GM18498 (cell line): ENCODE measurements at regions not wholly inside any gene's neighbourhood (a gene's known extent, or its start where the extent isn't known, plus 50 kb on each side); places are given as distances from the start of the nearest gene placed in this dataset.

Experiments used
- ATAC-seq: cut with Tn5 transposase; IDR thresholded peaks from one replicate; pipeline ENCODE4 v1.9.1; 2021; ENCODE audit warnings: mild to moderate bottlenecking, moderate library complexity; ENCODE audit not compliant: unreplicated experiment

DNA sequence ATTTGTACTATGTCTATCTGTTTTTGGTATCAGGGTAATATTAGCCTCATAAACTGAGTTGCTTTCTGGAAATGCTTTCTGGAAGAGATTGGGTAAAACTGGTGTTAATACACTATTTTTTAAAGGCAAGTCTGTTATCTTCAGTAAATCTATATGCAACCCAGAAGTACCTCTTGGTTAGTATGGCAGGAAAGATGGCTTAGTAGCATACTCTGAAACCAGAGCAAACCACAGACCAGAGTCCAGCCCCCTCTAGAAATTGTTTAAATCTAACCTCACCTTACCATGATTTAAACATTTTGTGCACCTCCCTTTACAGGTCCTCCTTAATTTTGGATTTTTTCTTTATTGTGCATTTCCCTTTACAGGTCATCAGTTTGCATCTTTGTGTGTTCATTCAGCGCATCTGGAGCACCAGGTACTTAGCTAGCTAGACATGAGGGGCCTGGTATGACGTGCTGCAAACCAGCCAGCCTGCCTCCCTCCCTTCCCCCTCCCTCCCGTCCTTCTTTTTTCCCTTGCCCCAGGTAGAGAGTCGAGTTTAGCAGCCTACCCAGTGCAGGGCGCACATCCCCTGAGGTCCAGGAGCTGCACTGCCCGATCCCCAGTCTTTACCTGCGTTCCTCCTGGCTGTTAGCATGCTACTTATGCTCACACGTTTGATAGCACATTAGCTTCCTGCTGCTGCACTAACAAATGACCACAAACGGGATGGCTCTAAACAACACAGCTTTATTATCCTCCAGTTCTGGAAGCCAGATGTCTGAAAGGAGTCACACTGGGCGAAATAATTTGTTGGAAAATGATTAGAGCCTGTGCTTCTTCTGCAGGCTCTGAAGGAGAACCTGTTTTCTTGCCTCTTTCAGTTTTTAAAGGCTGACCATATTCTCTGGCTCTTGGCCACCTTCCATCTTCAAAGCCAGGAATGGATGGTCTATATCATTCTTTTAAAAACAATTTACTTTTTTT, 299.9 kb upstream of the HABP2 start:
- no peak for ATAC-seq

DNA sequence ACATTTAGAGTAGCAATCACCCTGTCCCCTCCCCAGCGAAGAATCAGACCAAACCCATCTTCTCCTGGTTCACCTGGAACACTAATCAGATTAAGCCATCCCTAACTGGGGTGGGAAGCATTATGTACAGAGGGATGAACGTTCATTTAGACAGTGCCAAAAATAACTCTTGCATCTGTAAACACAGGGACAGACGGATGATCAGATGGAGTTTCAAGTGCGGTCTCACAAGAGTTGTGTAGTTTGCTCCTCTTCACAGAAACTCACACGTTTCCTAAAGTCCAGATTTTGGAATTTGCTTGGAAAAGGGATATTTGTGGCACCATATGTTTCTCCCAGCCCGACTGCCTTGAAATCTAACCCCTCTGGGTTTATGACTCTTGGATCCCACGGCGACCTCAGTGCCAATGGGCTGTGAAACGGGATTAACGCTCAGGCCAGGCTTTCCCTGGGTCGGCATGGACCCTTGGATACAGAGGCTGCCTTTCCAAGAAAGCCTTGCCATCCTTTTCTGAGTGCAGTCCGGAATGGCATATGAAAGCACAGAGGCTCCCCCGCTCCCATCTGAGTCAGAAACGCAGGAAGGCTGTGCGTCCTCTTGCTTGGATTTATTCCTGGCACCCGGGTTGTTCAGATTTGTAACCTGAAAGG, 293.2 kb upstream of the HABP2 start:
- no peak for ATAC-seq

DNA sequence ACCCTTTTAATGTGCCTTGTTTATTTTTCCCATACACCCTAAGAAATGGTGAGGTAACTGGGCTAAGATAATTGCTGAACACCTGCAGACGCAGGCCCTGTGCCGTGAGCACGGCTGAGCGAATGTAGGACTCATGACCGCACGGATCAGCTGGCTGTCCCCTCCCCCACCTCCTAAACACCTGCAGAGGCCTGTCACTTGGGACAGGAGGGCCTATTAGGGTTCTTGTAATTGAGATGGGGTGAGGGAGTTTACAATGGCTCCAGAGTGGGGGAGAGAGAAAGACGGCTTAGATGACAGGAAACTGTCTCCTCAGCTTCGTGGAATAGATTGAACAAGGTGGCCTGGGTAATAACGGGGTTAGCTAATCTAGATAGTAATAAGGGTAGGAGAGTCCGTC, 291.7 kb upstream of the HABP2 start:
- ATAC-seq = no peak

DNA sequence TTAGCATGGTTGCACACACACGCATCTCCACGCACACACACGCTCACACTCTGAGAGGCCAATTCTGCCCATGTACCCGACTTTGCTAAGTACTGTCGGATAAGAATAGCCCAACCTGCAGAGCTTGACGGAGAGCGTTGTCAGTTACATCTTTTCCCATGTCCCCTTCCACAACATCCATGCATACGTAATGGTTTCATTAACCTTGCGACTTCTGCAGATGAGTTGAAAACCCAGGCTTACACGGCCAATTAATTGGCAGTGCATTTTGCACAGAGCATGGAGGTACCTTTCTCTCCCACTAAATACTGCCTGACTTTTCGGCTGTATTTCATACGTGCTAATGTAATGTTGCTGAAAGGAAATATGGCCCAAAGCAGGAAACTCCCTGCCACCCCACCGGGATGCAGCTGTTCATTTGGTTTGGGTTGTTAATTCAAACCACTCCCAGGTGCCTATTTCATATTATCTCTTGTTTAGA, 291.2 kb upstream of the HABP2 start:
- no peak for ATAC-seq

- no peak for ATAC-seq
These were observed 289.8 kb upstream of the HABP2 start for GRCh38 chr10:113263056-113263455.

DNA sequence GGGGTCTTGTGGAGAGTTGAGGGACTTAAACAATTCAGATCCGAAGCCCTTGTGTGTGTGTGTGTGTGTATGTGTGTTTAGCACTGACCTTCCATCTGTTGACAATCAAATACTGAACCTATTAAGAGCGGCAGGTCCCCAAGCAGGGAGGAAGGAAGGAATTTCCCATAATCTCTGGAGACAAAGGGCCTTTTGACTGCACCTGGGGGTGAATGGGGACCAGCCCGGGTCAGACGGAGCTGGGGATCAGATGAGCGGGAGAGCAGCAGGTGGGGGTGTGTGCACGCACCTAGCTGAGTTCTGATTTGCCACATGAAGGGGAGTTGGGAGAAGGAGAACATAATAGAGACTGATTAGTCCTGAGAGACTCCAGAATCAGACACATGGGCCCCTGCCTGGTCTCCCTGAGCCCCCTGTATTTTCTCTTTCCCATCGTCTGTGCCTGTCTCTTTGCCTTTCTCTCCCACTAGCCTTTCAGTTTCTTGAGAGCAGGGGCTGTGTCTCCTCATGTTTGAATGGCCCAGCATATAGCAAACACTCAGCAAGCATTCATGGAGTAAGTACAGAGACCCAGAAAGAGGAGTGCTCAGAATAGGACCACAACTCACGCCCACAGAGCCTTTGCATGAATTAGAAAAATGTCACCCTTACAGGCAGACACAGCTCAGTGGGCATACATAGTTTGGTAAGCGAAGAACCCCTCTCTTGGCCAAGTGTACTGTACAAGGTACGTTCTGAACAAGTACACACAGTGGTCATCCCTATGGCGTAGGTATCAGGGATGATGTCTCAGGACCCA, 288.3 kb upstream of the HABP2 start:
- ATAC-seq = no peak

GRCh38 chr10:113266147-113266546, 286.7 kb upstream of the HABP2 start:
- no peak for ATAC-seq

GRCh38 chr10:113267619-113268562, 285.0 kb upstream of the HABP2 start:
- ATAC-seq = no peak

DNA sequence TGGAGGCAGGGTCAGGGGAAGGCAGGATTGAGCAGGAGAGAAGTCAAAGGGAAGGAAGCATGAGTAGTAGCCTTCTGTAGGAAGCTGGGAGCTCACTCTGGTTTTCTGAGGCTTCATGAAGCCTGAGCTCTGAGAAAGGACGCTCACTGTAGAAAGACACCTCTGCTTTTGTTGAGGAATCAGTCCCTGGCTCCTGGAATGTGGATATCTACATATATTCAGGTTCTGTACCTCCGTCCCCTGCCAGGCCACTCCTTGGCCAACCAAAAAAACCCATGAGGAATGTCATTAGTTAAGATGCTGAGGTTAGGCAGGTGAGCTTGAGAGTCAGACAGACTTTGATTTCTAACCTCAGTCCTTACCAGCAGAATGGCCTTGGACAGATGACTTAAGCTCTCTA, 283.5 kb upstream of the HABP2 start:
- ATAC-seq = no peak

DNA sequence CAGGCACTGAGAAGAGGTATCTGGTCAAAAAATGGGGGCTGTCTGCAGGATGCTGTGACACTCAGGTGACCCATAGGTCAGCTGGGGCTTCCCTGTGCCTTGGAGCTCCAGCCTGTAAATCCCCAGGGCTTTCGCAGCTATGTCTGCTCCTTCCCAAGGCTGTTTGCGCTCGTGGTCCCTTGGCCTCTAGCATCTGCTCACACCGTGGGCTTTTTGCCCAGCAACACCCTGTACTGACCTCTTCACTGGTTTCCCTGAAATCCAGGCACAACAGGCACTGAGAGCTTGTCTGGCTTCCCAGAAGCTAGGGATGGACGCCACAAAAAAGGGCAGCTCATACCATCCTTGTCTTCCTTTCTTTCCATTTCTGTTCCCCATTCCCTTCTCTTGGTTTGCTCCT, 280.3 kb upstream of the HABP2 start:
- ATAC-seq = no peak

DNA sequence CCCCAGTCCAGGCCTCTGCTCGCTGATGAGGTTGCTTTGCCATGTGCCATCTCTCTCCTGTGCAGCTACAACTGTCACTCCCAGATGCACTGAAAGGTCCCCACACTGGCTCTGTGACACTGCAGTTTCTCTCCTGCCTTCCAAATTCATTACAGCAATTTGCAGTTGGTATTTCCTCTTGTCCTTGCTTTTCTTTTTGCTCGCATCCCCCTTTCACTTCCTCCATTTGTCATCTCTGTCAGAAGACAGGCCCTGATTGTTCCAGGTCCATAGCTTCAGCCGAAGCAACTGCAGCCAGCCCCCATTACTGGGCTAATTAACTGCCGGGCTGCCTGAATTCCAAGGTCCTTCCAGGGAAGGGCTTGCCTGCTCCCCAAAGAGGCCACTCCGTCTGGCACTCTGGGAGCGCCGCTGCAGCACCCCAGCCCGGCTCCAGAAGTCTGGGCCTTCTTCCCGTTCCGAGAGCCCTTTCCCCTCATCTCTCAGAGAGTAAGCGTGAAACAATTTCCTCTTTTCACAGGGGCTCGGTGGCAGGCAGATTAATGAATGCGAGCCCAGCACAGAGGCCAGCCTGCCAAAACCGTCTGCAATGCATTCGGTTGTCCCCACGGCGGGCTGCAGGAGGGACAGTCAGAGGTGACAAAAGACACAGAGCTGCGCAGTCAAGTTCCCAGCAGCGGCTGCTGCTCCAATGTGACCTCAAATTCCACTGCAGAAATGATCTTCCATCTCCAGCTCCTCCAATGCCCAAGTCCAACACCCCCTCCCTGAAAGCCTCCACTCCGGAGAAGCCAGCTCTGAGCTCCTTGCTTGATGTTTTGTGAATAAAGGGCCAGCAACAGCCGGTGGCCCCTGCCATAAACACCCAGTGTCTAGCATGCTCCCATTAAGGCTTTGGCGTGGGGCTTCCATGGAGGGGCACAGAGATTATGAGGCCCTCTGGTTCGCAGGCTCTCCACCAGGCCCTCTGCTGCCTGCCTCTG, 279.4 kb upstream of the HABP2 start:
- ATAC-seq = no peak

- ATAC-seq = no peak
These were observed 278.6 kb upstream of the HABP2 start for GRCh38 chr10:113274176-113274829.

DNA sequence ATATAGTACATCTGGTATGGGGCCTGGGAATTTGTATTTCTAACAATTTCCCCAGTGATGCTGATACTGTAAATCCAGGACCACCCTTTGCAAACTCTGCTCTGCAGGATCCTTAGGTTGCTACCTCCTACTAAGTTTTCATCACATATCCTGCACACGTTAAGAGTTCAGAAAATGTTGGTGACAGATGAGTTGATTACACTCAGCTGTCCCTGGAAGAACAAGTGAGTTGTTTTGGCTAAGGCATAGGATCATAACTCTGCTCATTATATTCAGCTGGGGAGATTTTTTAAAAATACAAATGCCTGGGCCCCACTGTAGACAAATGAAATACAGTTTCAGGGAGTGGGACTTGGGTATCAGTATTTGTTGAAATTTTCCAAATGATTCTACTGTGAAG, 274.6 kb upstream of the HABP2 start:
- no peak for ATAC-seq

DNA sequence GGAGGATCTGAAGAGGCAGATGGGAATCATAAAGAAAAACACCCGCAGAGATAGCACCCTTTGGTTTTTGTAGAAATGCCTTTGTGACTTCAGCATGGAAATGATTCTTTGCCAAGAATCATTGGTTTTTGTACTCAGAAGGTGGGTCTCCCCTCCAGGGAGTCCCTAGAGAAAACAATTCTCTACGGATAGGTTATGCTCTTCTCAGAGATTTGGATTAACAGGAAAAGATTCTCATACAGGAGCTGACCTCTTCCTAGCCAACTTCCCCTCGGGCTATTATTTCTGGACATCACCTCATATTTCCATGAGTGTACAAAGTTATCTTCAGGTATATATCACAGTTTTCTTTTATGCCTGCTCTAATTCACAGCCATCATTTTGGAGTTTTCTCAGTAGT, 274.2 kb upstream of the HABP2 start:
- no peak for ATAC-seq

DNA sequence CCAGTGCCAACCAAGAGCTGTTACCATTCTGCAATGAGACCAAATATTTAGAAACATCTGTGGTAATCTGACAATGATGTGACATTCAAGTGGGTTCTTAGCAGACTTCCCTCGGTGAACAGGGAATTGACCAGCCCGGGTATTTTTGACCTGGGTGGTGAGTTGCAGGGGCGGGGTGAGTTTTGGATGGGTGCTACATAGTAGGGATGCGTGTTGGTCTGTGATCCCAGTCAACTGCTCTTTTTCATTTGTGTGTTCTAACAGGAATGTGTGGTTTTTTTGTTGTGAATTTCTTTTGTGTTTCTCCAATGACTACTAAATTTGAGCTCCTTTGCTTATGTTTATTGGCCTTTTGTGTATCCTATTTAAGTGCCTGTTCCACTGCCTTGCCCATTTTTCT, 273.6 kb upstream of the HABP2 start:
- no peak for ATAC-seq

- no peak for ATAC-seq
These were observed 270.3 kb upstream of the HABP2 start for GRCh38 chr10:113282564-113282963.

DNA sequence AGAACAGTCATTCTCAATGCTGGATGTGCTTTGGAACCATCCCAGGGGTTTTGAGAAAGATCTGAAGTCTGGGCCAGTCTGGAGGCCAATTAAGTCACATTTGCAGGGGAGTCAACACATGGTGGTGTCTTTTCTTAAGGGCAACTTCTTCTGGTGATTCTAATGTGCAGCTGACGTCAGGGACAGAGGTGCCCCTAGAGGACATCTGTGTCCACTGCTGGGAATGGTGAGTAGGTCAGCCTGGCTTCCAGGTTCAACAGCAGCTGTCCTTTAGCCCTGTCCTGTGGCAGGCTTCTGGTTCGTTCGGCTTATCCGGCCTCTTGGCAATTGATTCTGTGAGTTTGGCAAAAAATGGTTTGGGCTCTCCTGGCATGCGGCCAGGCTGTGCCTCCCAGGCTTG, 269.7 kb upstream of the HABP2 start:
- no peak for ATAC-seq

GRCh38 chr10:113284635-113285034, 268.2 kb upstream of the HABP2 start:
- ATAC-seq = no peak

DNA sequence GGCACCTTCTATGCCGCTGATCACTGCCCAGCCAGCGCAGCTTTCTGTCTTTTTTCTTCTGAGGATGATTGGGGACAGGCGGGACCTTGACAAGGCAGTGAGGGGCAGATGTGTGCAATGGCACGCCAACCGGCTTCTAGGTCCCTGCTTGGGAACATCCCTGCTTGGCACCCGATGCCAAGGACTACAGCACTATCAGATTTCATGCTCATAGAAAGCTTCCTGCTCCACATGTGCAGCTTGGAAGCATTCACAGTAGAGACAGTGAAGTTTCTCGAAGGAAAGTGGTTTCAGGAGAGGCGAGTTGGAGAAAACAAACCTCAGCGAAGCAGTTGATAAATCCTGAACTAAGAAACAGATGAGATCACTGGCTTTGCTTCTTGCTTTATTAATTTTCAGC, 267.5 kb upstream of the HABP2 start:
- ATAC-seq = no peak
